ENCODE measurements at regions not wholly inside any gene's neighbourhood (a gene's known extent, or its start where the extent isn't known, plus 50 kb on each side); places are given as distances from the start of the nearest gene placed in this dataset.

- peaks cover 26% of the 10 kb centered on the region for H3K4me1 Mint-ChIP-seq
- no peak overlapping the region for H3K4me3 Mint-ChIP-seq
- no peak overlapping the region for H3K27ac Mint-ChIP-seq
- TF ChIP-seq CTCF (IDR thresholded peaks at IDR 0.05; ENCODE audit: unreplicated experiment) = no peak
- H3K9me3 Mint-ChIP-seq = peaks cover 7% of the 10 kb centered on the region
- no peak for DNase-seq (ENCODE audit: low spot score in 2 of 2, unreplicated experiment in 2 of 2)
- no peaks in the 10 kb centered on the region for H3K27me3 Mint-ChIP-seq (ENCODE audit: low read depth)
- H3K36me3 Mint-ChIP-seq = no peaks in the 10 kb centered on the region
Measured at GRCh38 chr17:12423337-12423736, 242.4 kb upstream of the MYOCD start.

- no peak for DNase-seq (ENCODE audit: low spot score in 2 of 2, unreplicated experiment in 2 of 2)
- Mint-ChIP-seq H3K36me3 (no peaks in the 10 kb centered on the region), H3K27me3 (ENCODE audit: low read depth) (no peaks in the 10 kb centered on the region), H3K27ac (no peak overlapping the region), H3K4me1 (peaks cover 3% of the 10 kb centered on the region), H3K4me3 (no peak overlapping the region), H3K9me3 (peaks cover 5% of the 10 kb centered on the region)
- no peak for TF ChIP-seq CTCF (IDR thresholded peaks at IDR 0.05; ENCODE audit: unreplicated experiment)
Measured at GRCh38 chr17:12429116-12429515, 236.6 kb upstream of the MYOCD start.

- H3K36me3 Mint-ChIP-seq = no peaks in the 10 kb centered on the region
Measured at GRCh38 chr17:12431188-12431587, 234.5 kb upstream of the MYOCD start.

GRCh38 chr17:12438212-12438611, 227.5 kb upstream of the MYOCD start:
- Mint-ChIP-seq H3K4me1 (no peaks in the 10 kb centered on the region), H3K27me3 (ENCODE audit: low read depth) (no peaks in the 10 kb centered on the region), H3K4me3 (no peak overlapping the region), H3K36me3 (peaks cover 2% of the 10 kb centered on the region), H3K27ac (no peak overlapping the region), H3K9me3 (peaks cover 8% of the 10 kb centered on the region)
- TF ChIP-seq CTCF (IDR thresholded peaks at IDR 0.05; ENCODE audit: unreplicated experiment) = no peak
- no peak for DNase-seq (ENCODE audit: low spot score in 2 of 2, unreplicated experiment in 2 of 2)

More at GRCh38 chr17:12431188-12431587, 234.5 kb upstream of the MYOCD start:
- Mint-ChIP-seq H3K27ac (no peak overlapping the region), H3K4me1 (no peaks in the 10 kb centered on the region), H3K9me3 (no peaks in the 10 kb centered on the region), H3K27me3 (ENCODE audit: low read depth) (no peaks in the 10 kb centered on the region), H3K4me3 (no peak overlapping the region)
- TF ChIP-seq CTCF (IDR thresholded peaks at IDR 0.05; ENCODE audit: unreplicated experiment) = no peak
- DNase-seq (ENCODE audit: low spot score in 2 of 2, unreplicated experiment in 2 of 2) = no peak

GRCh38 chr17:12438813-12439586, 226.7 kb upstream of the MYOCD start:
- Mint-ChIP-seq H3K4me3 (no peak overlapping the region), H3K27me3 (ENCODE audit: low read depth) (no peaks in the 10 kb centered on the region), H3K9me3 (peaks cover 9% of the 10 kb centered on the region), H3K27ac (no peak overlapping the region), H3K4me1 (no peaks in the 10 kb centered on the region), H3K36me3 (peaks cover 2% of the 10 kb centered on the region)
- DNase-seq (ENCODE audit: low spot score in 2 of 2, unreplicated experiment in 2 of 2) = no peak
- no peak for TF ChIP-seq CTCF (IDR thresholded peaks at IDR 0.05; ENCODE audit: unreplicated experiment)
